Cardiac septum (tissue), 1 donor: ENCODE measurements at regions not wholly inside any gene's neighbourhood (a gene's known extent, or its start where the extent isn't known, plus 50 kb on each side); places are given as distances from the start of the nearest gene placed in this dataset.
"Not testable (repeated sequence)": the region's sequence is repeated elsewhere in the genome, so short reads cannot be mapped to it uniquely, and the experiment has no call there.

Experiments used
- DNase-seq: peaks from one replicate; pipeline ENCODE4 v3.0.0-alpha.2; 2020; ENCODE audit warnings: low spot score
- intact Hi-C: fragments of 100-400 bp; cut with DNase I; formaldehyde crosslinking; loops from one replicate; pipeline ENCODE4 v1.14.0; 2022
- donor health status: DM: no; HTN: no; CAD: no.

DNA sequence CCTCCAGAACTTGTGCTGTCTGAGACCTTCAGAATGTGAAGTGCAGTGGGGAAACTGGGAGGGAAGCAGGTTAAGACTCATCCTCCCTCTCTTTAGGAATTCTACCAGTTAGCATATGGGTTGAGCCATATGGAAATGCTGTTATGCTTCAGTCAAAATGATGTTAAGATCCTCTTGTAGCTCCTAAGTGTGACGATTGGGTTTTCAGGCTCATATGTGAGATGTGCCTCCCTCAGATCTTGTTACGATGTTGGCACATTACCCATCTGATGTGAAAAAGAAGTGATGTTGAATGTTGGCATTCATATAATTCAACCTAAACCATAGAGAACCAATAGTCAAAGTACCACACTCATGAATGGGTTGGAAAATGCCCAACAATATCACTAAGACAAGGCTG is 67.8 kb upstream of the IPO5 start:
- intact Hi-C loops, result no loop called here
- DNase-seq, result no peak

DNA sequence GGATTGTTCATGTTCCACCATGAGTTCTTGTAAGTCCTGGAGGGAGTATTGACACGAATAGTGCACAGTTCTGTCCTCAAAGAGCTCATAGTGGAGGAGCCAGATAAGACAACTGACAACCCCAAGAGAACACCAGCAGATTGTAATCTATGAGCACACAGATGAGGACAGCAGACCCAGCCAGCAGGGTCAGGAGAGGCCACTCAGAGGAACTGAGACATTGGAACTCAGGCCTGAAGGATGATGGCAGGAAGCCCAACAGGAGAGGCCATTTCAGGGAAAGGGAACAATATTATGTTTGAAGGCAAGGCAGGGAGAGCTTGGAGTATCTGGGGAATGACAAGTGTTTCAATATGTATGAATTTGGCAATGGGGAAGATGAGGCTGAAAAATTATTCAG is 63.7 kb upstream of the IPO5 start:
- intact Hi-C loops, result no loop called here
- no peak for DNase-seq

DNA sequence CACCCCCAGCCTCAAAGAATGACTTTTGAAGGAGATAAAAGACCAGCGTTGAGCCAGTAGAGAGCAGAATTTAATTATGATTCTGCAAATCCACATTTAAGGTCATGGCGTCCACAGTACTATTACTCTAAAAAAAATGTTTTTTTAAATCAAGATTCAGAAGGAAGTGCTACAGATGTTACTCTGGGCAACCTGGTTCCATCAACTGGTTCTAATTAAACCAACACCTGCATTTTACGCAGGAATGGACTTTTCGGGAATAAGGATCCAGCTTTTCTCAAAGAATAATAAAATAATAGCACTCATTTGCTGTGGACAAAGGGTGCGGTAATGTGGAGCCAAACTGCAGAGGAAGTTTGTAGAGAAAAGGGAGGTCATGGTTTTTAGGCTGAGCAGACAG is 62.9 kb upstream of the IPO5 start:
- no peak for DNase-seq
- intact Hi-C loops, result no loop called here

DNA sequence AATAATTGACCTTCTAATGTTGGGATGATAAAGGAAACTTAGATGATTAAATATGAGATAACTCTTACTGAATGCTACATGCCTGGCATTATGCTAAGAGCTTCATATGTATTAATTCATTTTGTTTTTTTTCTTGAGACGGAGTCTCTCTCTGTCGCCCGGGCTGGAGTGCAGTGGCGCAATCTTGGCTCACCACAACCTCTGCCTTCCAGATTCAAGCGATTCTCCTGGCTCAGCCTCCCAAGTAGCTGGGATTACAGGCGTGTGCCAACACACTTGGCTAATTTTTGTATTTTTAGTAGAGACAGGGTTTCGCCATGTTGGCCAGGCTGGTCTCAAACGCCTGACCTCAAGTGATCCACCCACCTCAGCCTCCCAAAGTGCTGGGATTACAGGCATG is 61.5 kb upstream of the IPO5 start:
- intact Hi-C loops, DNase-seq: not testable (repeated sequence)

DNA sequence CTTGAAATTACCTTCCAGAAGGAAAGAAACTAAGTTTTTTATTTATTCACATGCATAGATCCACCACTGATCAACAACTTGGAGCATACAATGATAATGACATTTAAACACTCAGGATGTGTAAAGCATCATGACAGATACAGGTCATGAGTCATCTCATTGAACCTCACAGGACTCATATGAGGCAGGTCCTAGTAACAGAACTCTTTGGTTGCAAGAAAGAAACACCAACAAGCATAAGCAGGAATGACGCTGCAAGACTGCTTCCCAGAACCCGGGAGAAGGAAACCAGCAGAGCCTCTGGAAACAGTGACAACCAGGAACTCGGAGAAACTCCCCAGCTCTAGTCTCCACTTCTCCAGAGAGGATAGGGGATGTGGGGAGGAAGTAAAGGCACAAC is 60.8 kb upstream of the IPO5 start:
- DNase-seq, result no peak
- intact Hi-C loops, result no loop called here

DNA sequence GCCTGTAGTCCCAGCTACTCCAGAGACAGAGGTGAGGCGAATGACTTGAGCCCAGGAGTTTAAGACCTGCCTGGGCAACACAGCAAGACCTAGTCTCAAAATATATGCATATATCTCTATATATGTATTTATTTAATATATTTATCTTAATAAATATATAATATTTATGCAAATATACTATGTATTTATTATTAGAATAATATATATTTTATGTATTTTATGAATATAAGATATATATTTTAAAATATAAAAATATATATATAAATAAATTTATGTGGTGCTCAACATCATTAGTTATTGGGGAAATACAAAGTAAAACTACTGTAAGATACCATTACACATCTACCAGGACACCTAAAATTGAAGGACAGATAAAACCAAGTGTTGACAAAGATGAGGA is 58.1 kb upstream of the IPO5 start:
- intact Hi-C loops, result no loop called here
- no peak for DNase-seq

DNA sequence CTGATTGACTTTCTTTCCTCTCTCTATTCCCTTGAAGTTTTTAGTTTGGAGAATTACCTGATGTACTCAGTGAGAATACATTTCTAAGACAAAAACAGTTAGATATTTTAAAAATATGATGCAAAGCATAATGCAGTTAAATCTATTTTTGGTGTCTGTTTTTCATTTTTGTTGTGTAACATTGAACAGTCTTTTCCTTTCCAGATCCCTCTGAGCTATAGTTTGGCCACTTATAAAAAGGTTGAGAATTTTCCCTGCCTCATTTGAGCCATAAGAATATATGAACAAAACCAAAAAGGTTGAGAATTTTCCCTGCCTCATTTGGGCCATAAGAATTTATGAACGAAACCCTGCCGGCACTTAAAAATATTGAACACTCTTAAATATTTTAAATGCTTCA is 57.0 kb upstream of the IPO5 start:
- DNase-seq, result no peak
- intact Hi-C loops, result no loop called here

DNA sequence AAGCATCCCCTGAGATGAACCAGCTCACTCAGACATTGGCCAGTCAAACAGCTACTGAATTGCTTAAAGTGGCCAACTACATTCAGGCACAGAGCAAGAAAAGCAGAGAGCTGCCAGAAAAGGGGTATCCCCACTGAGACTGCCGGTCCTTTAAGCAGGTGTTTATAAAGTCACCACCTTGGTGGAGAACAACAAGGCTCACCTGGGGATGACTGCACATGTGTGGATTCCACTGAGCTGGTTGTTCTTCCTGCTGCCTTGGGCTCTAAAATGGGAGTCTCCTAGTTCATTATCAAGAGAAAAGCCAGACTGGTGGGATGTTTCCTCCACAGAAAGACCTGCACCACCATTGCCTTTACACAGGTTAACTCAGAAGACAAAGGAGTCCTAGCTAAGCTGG is 51.8 kb upstream of the IPO5 start:
- no peak for DNase-seq
- intact Hi-C loops, result no loop called here
